A549 (cell line): ENCODE measurements at regions not wholly inside any gene's neighbourhood (a gene's known extent, or its start where the extent isn't known, plus 50 kb on each side); places are given as distances from the start of the nearest gene placed in this dataset.

Source experiments
- ATAC-seq, 2 experiments: fragments of 200-7000 bp in 1 of 2; fragments of >200 bp in 1 of 2; cut with Nextera tagmentation in 1 of 2; cut with Tn5 transposase in 1 of 2; 3 replicates each; pipeline versions ENCODE4 v1.8.0 to v1.9.1; 2018 to 2020; ENCODE audit warnings: mild to moderate bottlenecking in 1 of 2, moderate library complexity in 1 of 2
- CTCF ChIA-PET: fragments of 300-600 bp; sonication (Branson Sonifier 250); formaldehyde crosslinking; extraction: SDS; loops from one replicate; lab custom pipeline; 2021; ENCODE audit warnings: antibody characterized with exemption, inconsistent platforms; lab: Yijun Ruan, JAX
- POLR2A ChIA-PET: fragments of 350-600 bp; formaldehyde crosslinking; extraction: SDS; loops from one replicate; lab custom pipeline; 2021; ENCODE audit warnings: antibody characterized with exemption, inconsistent platforms; lab: Yijun Ruan, JAX
- DNase-seq, 2 experiments: peaks; one replicate each; pipeline versions ENCODE4 v3.0.0 to v3.0.0-alpha.2; 2011 to 2016; ENCODE audit warnings: low read depth in 1 of 2, low spot score in 1 of 2
- FAIRE-seq: peaks from 2 replicates; lab custom pipeline; 2011; peaks lifted over from hg19 to GRCh38; lab: Jason Lieb, UNC
- H3K27ac ChIP-seq, 2 experiments: fragments of >200 bp; sonication (Bioruptor Twin); formaldehyde crosslinking; 3 replicates each; pipeline ENCODE4 v1.5.1; 2016 to 2017
- H3K4me1 ChIP-seq: fragments of >200 bp; sonication (Bioruptor Twin); formaldehyde crosslinking; 3 replicates; pipeline ENCODE4 v1.6.1; 2016
- H3K4me2 ChIP-seq: fragments of >200 bp; sonication (Bioruptor Twin); formaldehyde crosslinking; 3 replicates; pipeline ENCODE4 v1.6.1; 2016
- H3K4me3 ChIP-seq: fragments of >200 bp; sonication (Bioruptor Twin); formaldehyde crosslinking; 3 replicates; pipeline ENCODE4 v1.5.1; 2016
- H3K9me3 ChIP-seq: fragments of >200 bp; sonication (Bioruptor Twin); formaldehyde crosslinking; 3 replicates; pipeline ENCODE4 v1.6.1; 2016
- BHLHE40 ChIP-seq: IDR thresholded peaks from 2 replicates; pipeline ENCODE4 v1.6.1; 2012; ENCODE audit warnings: low read depth, low read length, inconsistent platforms
- CBX2 ChIP-seq: fragments of 200-600 bp; sonication (generic); IDR thresholded peaks from 2 replicates; pipeline ENCODE4 v1.6.1; 2016; ENCODE audit warnings: low read depth, mild to moderate bottlenecking, borderline replicate concordance
- CHD2 ChIP-seq: fragments of 150-350 bp; IDR thresholded peaks from 2 replicates; pipeline ENCODE4 v1.6.1; 2014; ENCODE audit warnings: low read length; ENCODE audit not compliant: partially characterized antibody
- EP300 ChIP-seq, 2 experiments: fragments of >200 bp; sonication (Bioruptor Twin); formaldehyde crosslinking; IDR thresholded peaks; 2 replicates in 1 of 2; 3 replicates in 1 of 2; pipeline ENCODE4 v1.6.1; 2016 to 2017
- FOSB ChIP-seq: fragments of 250-450 bp; sonication (Bioruptor Pico); IDR thresholded peaks from 2 replicates; pipeline ENCODE4 v1.5.0; 2020; ENCODE audit warnings: mild to moderate bottlenecking, moderate library complexity
- FOSL2 ChIP-seq, 2 experiments: fragments of 450-650 bp in 1 of 2; fragments of >200 bp in 1 of 2; sonication (Bioruptor Twin) in 1 of 2; formaldehyde crosslinking; IDR thresholded peaks; 2 replicates each; pipeline versions ENCODE4 v1.5.0 to v1.6.1; 2016 to 2020; ENCODE audit warnings: mild to moderate bottlenecking in 1 of 2, moderate library complexity in 1 of 2
- GATA3 ChIP-seq: IDR thresholded peaks from 2 replicates; pipeline ENCODE4 v1.6.1; 2012; ENCODE audit warnings: borderline replicate concordance
- HES2 ChIP-seq: fragments of >200 bp; sonication (Bioruptor Twin); formaldehyde crosslinking; IDR thresholded peaks from 2 replicates; pipeline ENCODE4 v1.6.1; 2016
- HMGXB4 ChIP-seq: fragments of 250-450 bp; sonication (Bioruptor Pico); IDR thresholded peaks from 2 replicates; pipeline ENCODE4 v1.5.0; 2021; ENCODE audit warnings: mild to moderate bottlenecking, moderate library complexity, borderline replicate concordance
- JUN ChIP-seq, 2 experiments: fragments of >200 bp; sonication (Bioruptor Twin); formaldehyde crosslinking; IDR thresholded peaks; 2 replicates in 1 of 2; 3 replicates in 1 of 2; pipeline ENCODE4 v1.6.1; 2016 to 2017
- JUNB ChIP-seq: fragments of >200 bp; sonication (Bioruptor Twin); formaldehyde crosslinking; IDR thresholded peaks from 2 replicates; pipeline ENCODE4 v1.6.1; 2016
- KDM5A ChIP-seq: fragments of 200-600 bp; sonication (generic); IDR thresholded peaks from 2 replicates; pipeline ENCODE4 v1.6.1; 2016; ENCODE audit warnings: antibody characterized with exemption, mild to moderate bottlenecking
- MAFK ChIP-seq: fragments of 450-650 bp; IDR thresholded peaks from 2 replicates; pipeline ENCODE4 v1.6.1; 2014; ENCODE audit not compliant: partially characterized antibody
- MAX ChIP-seq: IDR thresholded peaks from 2 replicates; pipeline ENCODE4 v1.6.1; 2012
- MYC ChIP-seq: IDR thresholded peaks from 2 replicates; pipeline ENCODE4 v1.6.1; 2012; ENCODE audit warnings: mild to moderate bottlenecking, inconsistent platforms, low read length, improper control_type of control experiment, borderline replicate concordance
- PHF8 ChIP-seq: fragments of 200-600 bp; sonication (generic); IDR thresholded peaks from 2 replicates; pipeline ENCODE4 v1.6.1; 2016; ENCODE audit warnings: low read depth, mild to moderate bottlenecking, antibody characterized with exemption, moderate library complexity, borderline replicate concordance
- RCOR1 ChIP-seq: fragments of 150-350 bp; IDR thresholded peaks from 2 replicates; pipeline ENCODE4 v1.6.1; 2014; ENCODE audit warnings: antibody characterized with exemption, low read length, low read depth
- REST ChIP-seq: fragments of 200-600 bp; sonication (generic); IDR thresholded peaks from 2 replicates; pipeline ENCODE4 v1.6.1; 2016; ENCODE audit warnings: antibody characterized with exemption, mild to moderate bottlenecking, moderate library complexity
- RFX5 ChIP-seq: fragments of 450-650 bp; IDR thresholded peaks from 2 replicates; pipeline ENCODE4 v1.7.1; 2014; ENCODE audit warnings: antibody characterized with exemption, mild to moderate bottlenecking, moderate library complexity
- RNF2 ChIP-seq: fragments of 200-600 bp; sonication (generic); IDR thresholded peaks from 2 replicates; pipeline ENCODE4 v1.6.1; 2016; ENCODE audit warnings: low read depth, mild to moderate bottlenecking, antibody characterized with exemption, moderate library complexity, borderline replicate concordance
- ZNF302 ChIP-seq: fragments of 250-450 bp; sonication (Bioruptor Pico); IDR thresholded peaks from 2 replicates; pipeline ENCODE4 v1.9.0; 2021; ENCODE audit warnings: inconsistent platforms, mild to moderate bottlenecking, moderate library complexity
- WGBS: methylation state at CpG from one replicate; pipeline ENCODE4 v1.1.6; 2017; ENCODE audit errors: missing lambda C conversion rate; 5-methylcytosine and 5-hydroxymethylcytosine counted together

- peak overlapping the region; percentile 76 to 95 for H3K27ac ChIP-seq
- ATAC-seq: peak; percentile 71 to 76
- H3K4me1 ChIP-seq: peaks cover 16% of the 10 kb centered on the region; the same call in 2 of the 3 replicates
- CTCF ChIA-PET: interaction anchor here (1.5 kb wide), 1 partner anchor 29 kb away, joined by 3 read pairs; no protein-coding TSS in a partner anchor
- 13% methylated on average over 11 of the region's 85 CpGs for WGBS
- no peak for TF ChIP-seq MAX
- TF ChIP-seq REST: no peak
- TF ChIP-seq RCOR1: no peak
- TF ChIP-seq PHF8: 0 out of 2 replicates have a peak, but pooled peaks have one; percentile 26
- TF ChIP-seq CBX2: no peak
- TF ChIP-seq, all 56 proteins: peak for 1
- DNase-seq: peak in 1 of 2 experiments; percentile 23
- Histone ChIP-seq H3K4me3 (peak overlapping the region; percentile 96), H3K4me2 (peak overlapping the region; percentile 86), H3K9me3 (no peaks in the 10 kb centered on the region)
- FAIRE-seq: no peak
- POLR2A ChIA-PET: no interaction called here
Observed at GRCh38 chr10:114767986-114768821, 53.4 kb upstream of the FHIP2A start.

GRCh38 chr10:114770009-114770408 lies 51.6 kb upstream of the FHIP2A start:
- Histone ChIP-seq H3K4me3 (no peak overlapping the region), H3K27ac (no peak overlapping the region), H3K4me2 (no peak overlapping the region), H3K4me1 (peaks cover 16% of the 10 kb centered on the region; the same call in 2 of the 3 replicates)
- ChIA-PET CTCF (no interaction called here), POLR2A (no interaction called here)
- no peak for ATAC-seq
- TF ChIP-seq RFX5: no peak
- TF ChIP-seq KDM5A: no peak
- TF ChIP-seq EP300 (IDR thresholded peaks at IDR 0.05): no peak
- TF ChIP-seq FOSB: no peak
- TF ChIP-seq JUN (IDR thresholded peaks at IDR 0.05): no peak
- TF ChIP-seq JUNB: no peak
- TF ChIP-seq HMGXB4: no peak
- no peak for TF ChIP-seq RNF2
- TF ChIP-seq MAFK: no peak
- no peak for TF ChIP-seq FOSL2 (IDR thresholded peaks at IDR 0.05)
- no peak for TF ChIP-seq FOSL2 (CRISPR knock-in tag; IDR thresholded peaks at IDR 0.05)
- TF ChIP-seq MYC: no peak
- TF ChIP-seq HES2: no peak
- no peak for TF ChIP-seq BHLHE40
- no peak for TF ChIP-seq GATA3
- no peak for TF ChIP-seq CHD2
- no peak for TF ChIP-seq RCOR1
- TF ChIP-seq ZNF302 (CRISPR knock-in tag): no peak
- TF ChIP-seq, all 56 proteins: peak for 0
- H3K9me3 ChIP-seq: no peaks in the 10 kb centered on the region
- DNase-seq (no peak), FAIRE-seq (no peak)
